Right atrium auricular region (tissue), 2 donors: ENCODE measurements at regions not wholly inside any gene's neighbourhood (a gene's known extent, or its start where the extent isn't known, plus 50 kb on each side); places are given as distances from the start of the nearest gene placed in this dataset.

Source experiments
- DNase-seq: peaks from one replicate; pipeline ENCODE4 v3.0.0-alpha.2; 2019; ENCODE audit warnings: low spot score
- H3K27ac ChIP-seq, 2 donors: fragments of 200-600 bp; sonication (generic); 1 replicate in 1 of 2; 2 replicates in 1 of 2; pipeline ENCODE4 v1.5.1; 2016 to 2019
- H3K27me3 ChIP-seq, 2 donors: fragments of 200-600 bp; sonication (generic); one replicate each; pipeline versions ENCODE4 v1.5.1 to v1.6.0; 2017 to 2019
- H3K36me3 ChIP-seq: fragments of 200-600 bp; sonication (generic); one replicate; pipeline ENCODE4 v1.5.1; 2016
- H3K4me1 ChIP-seq, 2 donors: fragments of 200-600 bp; sonication (generic); one replicate each; pipeline versions ENCODE4 v1.5.1 to v1.6.0; 2017 to 2019
- H3K4me3 ChIP-seq, 2 donors: fragments of 200-600 bp; sonication (generic); 1 replicate in 1 of 2; 2 replicates in 1 of 2; pipeline ENCODE4 v1.5.1; 2017 to 2019; ENCODE audit warnings: mild to moderate bottlenecking in 1 of 2, moderate library complexity in 1 of 2
- H3K9me3 ChIP-seq, 2 donors: fragments of 200-600 bp; sonication (generic); one replicate each; pipeline ENCODE4 v1.5.1; 2019
- TF ChIP-seq, protein P1 (sequence below), 2 donors: fragments of 200-600 bp; sonication (generic); IDR thresholded peaks; one replicate each; pipeline ENCODE4 v1.5.1; 2019; ENCODE audit warnings: antibody characterized with exemption in 2 of 2

DNA sequence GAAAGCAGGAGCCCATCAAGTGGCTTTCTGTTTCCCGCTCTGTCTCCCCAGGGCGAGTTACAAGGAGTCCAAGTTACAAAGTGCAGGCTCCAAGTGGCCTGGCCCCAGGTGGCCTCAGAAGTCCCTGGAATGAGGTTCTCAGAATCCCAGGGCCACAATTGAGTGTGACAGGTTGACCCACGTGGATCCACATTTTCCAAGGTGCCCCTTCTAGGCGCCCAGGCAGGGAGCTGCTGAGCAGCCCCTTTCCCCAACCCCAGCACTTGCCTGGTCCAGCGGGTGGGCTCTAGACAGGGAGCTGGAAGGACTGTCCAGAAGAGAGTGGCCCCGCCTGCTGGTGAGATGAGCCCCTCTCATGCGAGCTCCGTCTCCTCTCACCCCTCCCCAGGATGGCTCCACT, 253.4 kb downstream of the CYP26B1 start:
- Histone ChIP-seq H3K9me3 (no peaks in the 10 kb centered on the region), H3K36me3 (no peaks in the 10 kb centered on the region)
- TF ChIP-seq, protein P1, sequence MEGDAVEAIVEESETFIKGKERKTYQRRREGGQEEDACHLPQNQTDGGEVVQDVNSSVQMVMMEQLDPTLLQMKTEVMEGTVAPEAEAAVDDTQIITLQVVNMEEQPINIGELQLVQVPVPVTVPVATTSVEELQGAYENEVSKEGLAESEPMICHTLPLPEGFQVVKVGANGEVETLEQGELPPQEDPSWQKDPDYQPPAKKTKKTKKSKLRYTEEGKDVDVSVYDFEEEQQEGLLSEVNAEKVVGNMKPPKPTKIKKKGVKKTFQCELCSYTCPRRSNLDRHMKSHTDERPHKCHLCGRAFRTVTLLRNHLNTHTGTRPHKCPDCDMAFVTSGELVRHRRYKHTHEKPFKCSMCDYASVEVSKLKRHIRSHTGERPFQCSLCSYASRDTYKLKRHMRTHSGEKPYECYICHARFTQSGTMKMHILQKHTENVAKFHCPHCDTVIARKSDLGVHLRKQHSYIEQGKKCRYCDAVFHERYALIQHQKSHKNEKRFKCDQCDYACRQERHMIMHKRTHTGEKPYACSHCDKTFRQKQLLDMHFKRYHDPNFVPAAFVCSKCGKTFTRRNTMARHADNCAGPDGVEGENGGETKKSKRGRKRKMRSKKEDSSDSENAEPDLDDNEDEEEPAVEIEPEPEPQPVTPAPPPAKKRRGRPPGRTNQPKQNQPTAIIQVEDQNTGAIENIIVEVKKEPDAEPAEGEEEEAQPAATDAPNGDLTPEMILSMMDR (IDR thresholded peaks at IDR 0.05): no peak

DNA sequence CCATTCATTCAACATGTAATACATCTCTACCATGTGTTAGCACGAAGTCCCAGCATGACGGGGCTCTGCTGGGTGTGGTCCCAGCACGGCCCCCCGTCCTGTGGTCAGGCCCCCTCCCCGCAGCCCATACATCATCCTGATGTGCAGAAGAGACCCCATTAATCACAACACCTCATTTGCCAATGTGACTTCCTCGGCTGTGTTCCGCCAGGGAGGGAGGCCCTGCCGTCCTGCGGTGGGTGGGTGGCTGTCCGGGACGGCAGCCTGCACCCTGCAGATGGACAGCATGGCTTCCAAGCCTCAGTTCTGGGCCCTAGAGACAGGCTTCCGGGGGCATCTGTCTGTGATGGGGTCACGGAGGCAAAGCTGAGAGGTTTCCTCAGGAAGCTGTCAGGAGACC, 254.0 kb downstream of the CYP26B1 start:
- Histone ChIP-seq H3K36me3 (no peaks in the 10 kb centered on the region), H3K9me3 (no peaks in the 10 kb centered on the region), H3K27me3 (no peaks in the 10 kb centered on the region), H3K4me1 (no peaks in the 10 kb centered on the region), H3K27ac (no peak overlapping the region), H3K4me3 (no peak overlapping the region)
- DNase-seq: peak; percentile 47
- TF ChIP-seq, protein P1 (IDR thresholded peaks at IDR 0.05): no peak

More for the DNA sequence above, 253.4 kb downstream of the CYP26B1 start:
- DNase-seq: peak; percentile 43
- Histone ChIP-seq H3K27me3 (no peaks in the 10 kb centered on the region), H3K4me3 (no peak overlapping the region), H3K4me1 (no peaks in the 10 kb centered on the region), H3K27ac (no peak overlapping the region)

DNA sequence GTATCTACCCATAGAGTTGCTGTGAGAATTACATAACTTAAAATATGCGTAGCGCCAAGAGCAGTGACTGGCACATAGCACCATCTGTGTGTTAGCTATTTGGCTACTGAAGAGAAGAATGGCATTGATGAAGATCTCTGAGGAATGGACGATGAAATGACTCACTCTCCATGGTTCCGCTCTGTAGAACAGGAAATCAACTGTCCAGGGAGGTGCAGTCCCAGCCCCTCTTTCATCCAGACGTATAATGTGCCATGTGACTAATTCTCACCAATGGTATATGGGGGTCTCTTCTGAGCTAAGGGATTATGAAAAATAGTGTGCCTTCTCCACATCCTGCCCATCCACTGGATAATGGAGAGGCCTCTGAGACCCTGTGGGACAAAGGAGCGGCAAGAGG, 254.8 kb downstream of the CYP26B1 start:
- H3K27me3 ChIP-seq: no peaks in the 10 kb centered on the region
- H3K4me3 ChIP-seq: no peak overlapping the region
- no peak for DNase-seq
- H3K9me3 ChIP-seq: no peaks in the 10 kb centered on the region
- no peaks in the 10 kb centered on the region for H3K4me1 ChIP-seq
- H3K36me3 ChIP-seq: no peaks in the 10 kb centered on the region
- H3K27ac ChIP-seq: no peak overlapping the region
- TF ChIP-seq, protein P1 (IDR thresholded peaks at IDR 0.05): no peak

DNA sequence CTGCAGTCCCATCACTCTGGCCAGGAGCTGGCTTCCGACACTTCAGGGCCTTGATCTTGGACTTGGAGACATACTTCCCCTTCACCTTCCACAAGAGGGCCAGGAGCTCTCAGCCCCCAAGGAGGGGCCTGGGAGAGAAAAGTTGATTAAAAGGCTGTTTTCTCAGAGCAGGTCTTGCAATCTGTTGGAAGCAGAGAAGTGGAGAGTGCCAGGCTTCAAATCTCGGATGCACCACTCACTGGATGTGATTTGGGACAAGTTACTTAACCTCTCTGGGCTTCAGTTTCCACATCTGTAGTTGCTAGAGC, 255.3 kb downstream of the CYP26B1 start:
- Histone ChIP-seq H3K4me1 (no peaks in the 10 kb centered on the region), H3K9me3 (no peaks in the 10 kb centered on the region), H3K36me3 (no peaks in the 10 kb centered on the region), H3K4me3 (no peak overlapping the region), H3K27me3 (no peaks in the 10 kb centered on the region), H3K27ac (no peak overlapping the region)
- TF ChIP-seq, protein P1 (IDR thresholded peaks at IDR 0.05): no peak
- peak; percentile 51 for DNase-seq

DNA sequence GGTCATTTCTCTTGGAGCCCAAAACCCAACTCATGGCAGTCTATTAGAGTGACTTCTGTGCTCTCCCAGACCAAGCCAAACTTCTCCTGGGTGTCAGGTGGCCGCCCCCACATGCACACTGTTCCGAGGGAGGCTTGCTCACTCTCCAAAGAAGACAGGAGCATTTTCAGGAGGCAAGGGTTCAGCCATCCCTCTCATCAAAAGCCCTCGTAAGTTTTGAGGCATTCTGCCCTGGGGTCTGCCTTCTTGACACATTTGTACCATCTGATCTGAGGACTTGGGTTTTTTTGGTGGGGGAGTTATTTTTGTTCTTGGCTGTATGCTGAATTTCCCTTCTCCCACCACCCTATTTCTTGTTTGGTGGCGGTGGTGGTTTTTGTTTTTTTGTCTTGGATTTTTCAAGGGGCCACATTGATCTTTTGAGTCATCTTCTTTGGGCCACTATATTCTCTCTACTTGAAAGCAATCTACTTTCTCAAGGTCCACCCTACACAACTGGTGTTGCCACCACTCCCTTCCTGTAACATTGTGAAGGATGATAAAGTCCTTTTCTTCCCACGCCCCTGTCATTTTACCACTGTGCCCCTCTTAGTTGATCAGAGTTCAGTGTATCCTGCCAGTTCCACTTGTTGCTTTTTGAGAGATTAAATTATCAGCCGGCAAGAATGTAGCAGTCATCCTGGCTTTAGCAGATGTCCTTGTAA, 255.8 kb downstream of the CYP26B1 start:
- no peak overlapping the region for H3K27ac ChIP-seq
- DNase-seq: peak; percentile 2
- H3K4me1 ChIP-seq: no peaks in the 10 kb centered on the region
- H3K36me3 ChIP-seq: no peaks in the 10 kb centered on the region
- TF ChIP-seq, protein P1 (IDR thresholded peaks at IDR 0.05): no peak
- no peak overlapping the region for H3K4me3 ChIP-seq
- H3K9me3 ChIP-seq: no peaks in the 10 kb centered on the region
- no peaks in the 10 kb centered on the region for H3K27me3 ChIP-seq

DNA sequence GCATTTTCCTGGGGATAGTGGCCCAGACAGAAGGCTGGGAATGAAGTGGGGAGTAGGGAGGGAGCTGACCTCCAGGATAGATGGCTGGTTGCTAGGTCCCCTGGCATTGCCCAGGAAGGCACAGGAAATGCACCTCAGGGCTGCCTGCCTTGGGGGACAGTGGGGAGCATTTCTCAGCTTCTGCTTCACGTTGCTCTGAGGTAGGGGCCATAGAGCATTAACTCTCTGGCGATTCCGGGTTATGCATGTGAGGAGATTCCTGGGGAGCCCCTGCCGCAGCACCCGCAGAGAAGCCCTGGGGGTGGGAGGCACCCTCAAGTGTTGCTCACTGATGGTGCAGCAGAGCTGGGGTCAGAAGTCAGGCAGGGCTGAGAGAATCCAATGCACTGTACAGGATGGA, 256.5 kb downstream of the CYP26B1 start:
- no peaks in the 10 kb centered on the region for H3K36me3 ChIP-seq
- no peaks in the 10 kb centered on the region for H3K27me3 ChIP-seq
- peak; percentile 46 for DNase-seq
- no peaks in the 10 kb centered on the region for H3K4me1 ChIP-seq
- no peak overlapping the region for H3K27ac ChIP-seq
- H3K9me3 ChIP-seq: no peaks in the 10 kb centered on the region
- TF ChIP-seq, protein P1 (IDR thresholded peaks at IDR 0.05): no peak
- H3K4me3 ChIP-seq: no peak overlapping the region
